ENCODE measurements at regions not wholly inside any gene's neighbourhood (a gene's known extent, or its start where the extent isn't known, plus 50 kb on each side); places are given as distances from the start of the nearest gene placed in this dataset.

DNA sequence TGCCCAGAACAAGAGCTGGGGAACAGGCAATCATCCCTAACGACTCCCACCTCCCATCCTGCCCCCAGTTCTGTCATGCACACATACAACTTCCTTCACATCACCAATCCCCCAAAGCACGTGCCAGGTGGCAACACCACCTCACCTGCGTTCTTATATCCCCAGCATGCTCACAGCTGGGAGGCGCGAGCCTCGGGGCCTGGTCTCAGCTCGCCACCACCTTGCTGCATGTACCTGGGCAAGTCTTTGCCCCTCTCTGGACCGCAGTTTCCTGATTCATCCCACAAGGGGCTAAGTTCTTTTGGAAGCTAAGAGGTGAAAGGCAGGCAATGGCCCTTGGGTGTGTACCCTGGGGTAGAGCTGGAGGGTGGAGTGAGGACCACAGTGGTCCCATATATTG is 119.2 kb upstream of the PJA1 start (continued):
- TF ChIP-seq TBL1XR1 (IDR thresholded peaks at IDR 0.05; ENCODE audit: borderline replicate concordance, low read length, partially characterized antibody): no peak
- no peak for TF ChIP-seq BRCA1 (CRISPR knock-in tag; IDR thresholded peaks at IDR 0.05)
- TF ChIP-seq NBN (conservative IDR thresholded peaks at IDR 0.05): no peak
- TF ChIP-seq, protein P1, sequence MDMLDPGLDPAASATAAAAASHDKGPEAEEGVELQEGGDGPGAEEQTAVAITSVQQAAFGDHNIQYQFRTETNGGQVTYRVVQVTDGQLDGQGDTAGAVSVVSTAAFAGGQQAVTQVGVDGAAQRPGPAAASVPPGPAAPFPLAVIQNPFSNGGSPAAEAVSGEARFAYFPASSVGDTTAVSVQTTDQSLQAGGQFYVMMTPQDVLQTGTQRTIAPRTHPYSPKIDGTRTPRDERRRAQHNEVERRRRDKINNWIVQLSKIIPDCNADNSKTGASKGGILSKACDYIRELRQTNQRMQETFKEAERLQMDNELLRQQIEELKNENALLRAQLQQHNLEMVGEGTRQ (IDR thresholded peaks at IDR 0.05; ENCODE audit: low read depth, low read length): no peak
- TF ChIP-seq, protein P1 (CRISPR knock-in tag; IDR thresholded peaks at IDR 0.05; ENCODE audit: borderline replicate concordance): no peak
- TF ChIP-seq, protein P2, sequence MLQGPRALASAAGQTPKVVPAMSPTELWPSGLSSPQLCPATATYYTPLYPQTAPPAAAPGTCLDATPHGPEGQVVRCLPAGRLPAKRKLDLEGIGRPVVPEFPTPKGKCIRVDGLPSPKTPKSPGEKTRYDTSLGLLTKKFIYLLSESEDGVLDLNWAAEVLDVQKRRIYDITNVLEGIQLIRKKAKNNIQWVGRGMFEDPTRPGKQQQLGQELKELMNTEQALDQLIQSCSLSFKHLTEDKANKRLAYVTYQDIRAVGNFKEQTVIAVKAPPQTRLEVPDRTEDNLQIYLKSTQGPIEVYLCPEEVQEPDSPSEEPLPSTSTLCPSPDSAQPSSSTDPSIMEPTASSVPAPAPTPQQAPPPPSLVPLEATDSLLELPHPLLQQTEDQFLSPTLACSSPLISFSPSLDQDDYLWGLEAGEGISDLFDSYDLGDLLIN (CRISPR knock-in tag; IDR thresholded peaks at IDR 0.05; ENCODE audit: borderline replicate concordance): no peak
- TF ChIP-seq TEAD2 (CRISPR knock-in tag; IDR thresholded peaks at IDR 0.05): no peak
- TF ChIP-seq, protein P3, sequence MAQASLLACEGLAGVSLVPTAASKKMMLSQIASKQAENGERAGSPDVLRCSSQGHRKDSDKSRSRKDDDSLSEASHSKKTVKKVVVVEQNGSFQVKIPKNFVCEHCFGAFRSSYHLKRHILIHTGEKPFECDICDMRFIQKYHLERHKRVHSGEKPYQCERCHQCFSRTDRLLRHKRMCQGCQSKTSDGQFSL (CRISPR knock-in tag; IDR thresholded peaks at IDR 0.05): no peak

DNA sequence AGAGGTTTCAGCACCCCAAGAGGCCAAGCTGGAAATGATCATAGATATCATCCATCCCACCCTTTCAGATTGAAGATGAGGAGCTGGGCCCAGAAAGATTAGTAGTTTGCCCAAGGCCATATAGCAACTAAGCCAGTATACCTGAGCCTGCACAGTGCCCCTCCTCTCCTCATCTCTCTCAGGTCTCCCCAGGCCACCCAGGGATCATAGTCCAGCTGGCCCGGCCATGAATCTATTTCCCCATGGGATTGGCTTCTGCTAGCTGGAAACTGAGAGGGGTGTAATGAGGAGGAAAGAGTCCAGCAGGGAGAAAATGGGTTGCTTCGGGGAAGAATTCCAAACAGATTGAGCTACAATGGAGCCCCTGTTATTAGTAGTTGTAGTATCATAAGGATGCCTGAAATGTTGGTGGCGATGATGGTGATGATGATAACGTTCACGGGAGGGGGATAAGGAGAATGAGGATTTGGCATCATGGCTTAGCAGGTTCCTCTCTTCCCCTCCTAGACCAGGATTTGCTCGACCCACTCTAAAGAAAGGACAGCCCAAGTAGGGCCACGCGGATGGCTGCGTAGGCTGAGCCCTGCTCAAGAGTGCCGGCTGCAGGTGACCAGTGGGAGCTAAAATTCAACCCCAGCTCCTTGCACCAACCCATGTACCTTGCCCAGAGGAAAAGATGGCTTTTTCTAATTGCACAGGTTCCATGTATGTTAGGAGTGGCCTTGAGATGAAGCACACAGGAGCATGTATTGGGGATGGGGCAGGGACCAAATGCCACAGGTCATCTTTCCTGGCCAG is 117.8 kb upstream of the PJA1 start:
- TF ChIP-seq HNF4A (CRISPR knock-in tag; IDR thresholded peaks at IDR 0.05) (0 out of 2 replicates have a peak, but pooled peaks have one; percentile 4), KAT8 (CRISPR knock-in tag; IDR thresholded peaks at IDR 0.05) (no peak), TRIM24 (CRISPR knock-in tag; IDR thresholded peaks at IDR 0.05) (no peak)
- Histone ChIP-seq H3K4me2 (ENCODE audit: low read depth, low read length) (no peak overlapping the region), H4K20me1 (ENCODE audit: insufficient read depth, low read length) (no peaks in the 10 kb centered on the region), H3K9ac (ENCODE audit: insufficient read depth, low read depth, low read length) (no peak overlapping the region), H3K36me3 (replicated peaks in 1 of 2; ENCODE audit: control insufficient read depth in 1 of 2, insufficient read depth in 2 of 2, low read length in 2 of 2) (no peaks in the 10 kb centered on the region), H3K27ac (ENCODE audit: extremely low read length, insufficient read depth, low read length) (no peak overlapping the region), H3K27me3 (ENCODE audit: control insufficient read depth in 1 of 2, insufficient read depth in 2 of 2, low read length in 2 of 2) (no peaks in the 10 kb centered on the region), H2AFZ (ENCODE audit: low read length) (no peak overlapping the region), H3K79me2 (ENCODE audit: insufficient read depth, low read length) (no peaks in the 10 kb centered on the region), H3K4me1 (ENCODE audit: insufficient read depth, low read length) (peaks cover 32% of the 10 kb centered on the region), H3K4me3 (replicated peaks in 1 of 3; ENCODE audit: insufficient read depth in 1 of 3, low read depth in 2 of 3, low read length in 3 of 3) (no peak overlapping the region), H3K9me3 (ENCODE audit: low read length) (no peaks in the 10 kb centered on the region)
- intact Hi-C loops (cut with micrococcal nuclease; ENCODE audit: unreplicated experiment) (no loop called here), in situ Hi-C loops (cut with HindIII; ENCODE audit: extremely low pct_ligation_motif_present, low pct_unique_long_range_greater_than_20kb) (loop anchor here (5.0 kb wide), 1 partner anchor 456 kb away; the partner anchor contains the start of gene EFNB1)
- FAIRE-seq: no peak
- no TSS peak for BruUV-seq (replicated peaks)
- POLR2A ChIA-PET: no interaction called here
- 22% methylated on average over 5 of the region's 10 CpGs for WGBS (ENCODE audit: low lambda C conversion rate)
- CTCF ChIA-PET (ENCODE audit: low intra/inter-chr PET ratio, low total read pairs): no interaction called here
- ATAC-seq: peak; percentile 18; the same call in 1 of the 3 replicates
- DNase-seq (ENCODE audit: low spot score): no peak

Data from HepG2 (cell line).